Sigmoid colon (tissue), 4 donors: ENCODE measurements at regions not wholly inside any gene's neighbourhood (a gene's known extent, or its start where the extent isn't known, plus 50 kb on each side); places are given as distances from the start of the nearest gene placed in this dataset.

Experiments used
- EP300 ChIP-seq, 4 donors: sonication (generic); formaldehyde crosslinking; IDR thresholded peaks; one replicate each; pipeline ENCODE4 v1.6.1; 2017; ENCODE audit warnings: antibody characterized with exemption in 4 of 4
- POLR2A ChIP-seq, 2 donors: fragments of 450-650 bp; IDR thresholded peaks; one replicate each; pipeline ENCODE4 v1.6.1; 2016; ENCODE audit warnings: antibody characterized with exemption in 2 of 2, mild to moderate bottlenecking in 2 of 2, moderate library complexity in 2 of 2
- TF ChIP-seq, protein P1 (sequence below), 4 experiments: fragments of 450-650 bp in 3 of 4; fragments of 200-600 bp in 1 of 4; IDR thresholded peaks; one replicate each; pipeline ENCODE4 v1.5.1; 2016 to 2019; ENCODE audit warnings: antibody characterized with exemption in 4 of 4, mild to moderate bottlenecking in 3 of 4, moderate library complexity in 2 of 4

DNA sequence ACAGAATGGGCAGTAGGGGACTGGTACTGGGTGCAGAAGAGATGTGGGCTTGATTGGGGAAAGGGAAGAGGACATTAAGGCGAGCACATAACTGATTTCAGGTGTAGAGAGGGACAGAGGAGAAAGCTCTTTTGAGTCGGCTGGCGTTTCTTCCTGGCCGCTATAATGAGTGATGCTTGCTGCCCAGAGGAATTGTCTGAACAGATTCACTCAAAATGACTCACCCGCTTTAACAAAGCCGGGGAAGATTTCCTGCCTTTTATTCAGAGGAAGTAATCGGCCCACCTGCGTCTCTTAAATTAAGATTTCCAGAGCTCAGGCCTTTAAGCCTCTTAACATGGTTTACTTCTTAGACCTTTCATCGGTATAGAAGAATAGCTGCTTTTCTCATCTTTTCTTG, 102.1 kb upstream of the AP1S2 start:
- TF ChIP-seq EP300 (IDR thresholded peaks at IDR 0.05) (no peak), POLR2A (IDR thresholded peaks at IDR 0.05) (no peak)
- TF ChIP-seq, protein P1, sequence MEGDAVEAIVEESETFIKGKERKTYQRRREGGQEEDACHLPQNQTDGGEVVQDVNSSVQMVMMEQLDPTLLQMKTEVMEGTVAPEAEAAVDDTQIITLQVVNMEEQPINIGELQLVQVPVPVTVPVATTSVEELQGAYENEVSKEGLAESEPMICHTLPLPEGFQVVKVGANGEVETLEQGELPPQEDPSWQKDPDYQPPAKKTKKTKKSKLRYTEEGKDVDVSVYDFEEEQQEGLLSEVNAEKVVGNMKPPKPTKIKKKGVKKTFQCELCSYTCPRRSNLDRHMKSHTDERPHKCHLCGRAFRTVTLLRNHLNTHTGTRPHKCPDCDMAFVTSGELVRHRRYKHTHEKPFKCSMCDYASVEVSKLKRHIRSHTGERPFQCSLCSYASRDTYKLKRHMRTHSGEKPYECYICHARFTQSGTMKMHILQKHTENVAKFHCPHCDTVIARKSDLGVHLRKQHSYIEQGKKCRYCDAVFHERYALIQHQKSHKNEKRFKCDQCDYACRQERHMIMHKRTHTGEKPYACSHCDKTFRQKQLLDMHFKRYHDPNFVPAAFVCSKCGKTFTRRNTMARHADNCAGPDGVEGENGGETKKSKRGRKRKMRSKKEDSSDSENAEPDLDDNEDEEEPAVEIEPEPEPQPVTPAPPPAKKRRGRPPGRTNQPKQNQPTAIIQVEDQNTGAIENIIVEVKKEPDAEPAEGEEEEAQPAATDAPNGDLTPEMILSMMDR (IDR thresholded peaks at IDR 0.05), result no peak
